Peyer's patch (tissue), 4 donors: ENCODE measurements at regions not wholly inside any gene's neighbourhood (a gene's known extent, or its start where the extent isn't known, plus 50 kb on each side); places are given as distances from the start of the nearest gene placed in this dataset.

ENCODE experiments used
- CTCF ChIP-seq, 6 experiments: fragments of 450-650 bp in 4 of 6; fragments of 200-600 bp in 2 of 6; sonication (generic) in 1 of 6; IDR thresholded peaks; one replicate each; pipeline ENCODE4 v1.5.1; 2017 to 2019; ENCODE audit warnings: antibody characterized with exemption in 6 of 6, mild to moderate bottlenecking in 3 of 6, moderate library complexity in 1 of 6
- POLR2A ChIP-seq, 2 donors: fragments of 450-650 bp; IDR thresholded peaks; one replicate each; pipeline ENCODE4 v1.5.1; 2017; ENCODE audit warnings: antibody characterized with exemption in 2 of 2, mild to moderate bottlenecking in 2 of 2, moderate library complexity in 2 of 2

GRCh38 chr18:55657572-55658331 lies 69.8 kb upstream of the TCF4 start:
- no peak for TF ChIP-seq CTCF (IDR thresholded peaks at IDR 0.05)
- TF ChIP-seq POLR2A (IDR thresholded peaks at IDR 0.05): no peak
